Heart left ventricle (tissue), 13 donors: ENCODE measurements at regions not wholly inside any gene's neighbourhood (a gene's known extent, or its start where the extent isn't known, plus 50 kb on each side); places are given as distances from the start of the nearest gene placed in this dataset.

ENCODE experiments used
- POLR2A ChIP-seq, 2 donors: fragments of 450-650 bp; IDR thresholded peaks; one replicate each; pipeline ENCODE4 v1.6.1; 2017; ENCODE audit warnings: antibody characterized with exemption in 2 of 2, mild to moderate bottlenecking in 2 of 2, moderate library complexity in 2 of 2
- TF ChIP-seq, protein P1 (sequence below), 12 donors: fragments of 200-600 bp; sonication (generic) in 4 of 12; IDR thresholded peaks; one replicate each; pipeline versions ENCODE4 v1.5.0 to v1.8.0; 2018 to 2022; ENCODE audit warnings: antibody characterized with exemption in 12 of 12, mild to moderate bottlenecking in 5 of 12
- donor health status: ischemic (EF 13 %, LVEDD 7.1; RV severe dilation, severe dysfunction).
- donor health status: DM: no; HTN: yes; CAD: no.
- donor health status: DM: no; HTN: no; CAD: no.
- donor health status: ischemic (EF 25% LVEDD 6.9; RV normal size, moderate dysfunction).
- donor health status: ischemic (EF 25% LVEDD 5.7; RV mildly dilated, moderate dysfunction).
- donor health status: ischemic (EF 35%, LVEDD 5.7; RV mildly dilated, moderate dysfunction).
- donor health status: nonischemic (EF 11% LVEDD 7.7; RV severe dilation, severe dysfunction).
- donor health status: DM: yes; HTN: yes; CAD: no.
- donor health status: PGD.
- donor health status: ischemic (EF 29% LVEDD 5.4; RV normal size, mild dysfunction).
- donor health status: nonischemic (EF 23%, LVEDD 6.1; RV moderate dilation, normal function).

DNA sequence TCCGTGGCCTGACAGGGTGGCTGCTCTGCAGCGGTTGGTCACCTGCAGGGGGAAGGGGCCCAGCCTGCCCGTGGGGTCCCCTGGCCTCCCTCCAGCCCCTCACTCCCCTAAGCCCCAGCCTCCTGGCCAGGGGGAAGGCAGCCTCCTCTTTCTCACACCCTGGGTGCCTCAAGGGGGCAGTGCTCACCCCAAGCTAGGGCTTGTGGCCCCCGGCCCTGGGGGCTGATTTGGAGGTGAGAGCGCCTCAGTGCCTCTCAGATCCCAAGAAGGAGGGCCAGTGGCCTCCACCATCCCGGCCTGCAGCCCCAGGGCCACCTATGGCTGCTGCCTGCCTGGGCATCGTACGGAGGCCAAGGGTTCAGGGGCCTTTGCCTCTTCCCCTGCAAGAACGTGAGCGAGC is 66.4 kb upstream of the TTC34 start:
- TF ChIP-seq, protein P1, sequence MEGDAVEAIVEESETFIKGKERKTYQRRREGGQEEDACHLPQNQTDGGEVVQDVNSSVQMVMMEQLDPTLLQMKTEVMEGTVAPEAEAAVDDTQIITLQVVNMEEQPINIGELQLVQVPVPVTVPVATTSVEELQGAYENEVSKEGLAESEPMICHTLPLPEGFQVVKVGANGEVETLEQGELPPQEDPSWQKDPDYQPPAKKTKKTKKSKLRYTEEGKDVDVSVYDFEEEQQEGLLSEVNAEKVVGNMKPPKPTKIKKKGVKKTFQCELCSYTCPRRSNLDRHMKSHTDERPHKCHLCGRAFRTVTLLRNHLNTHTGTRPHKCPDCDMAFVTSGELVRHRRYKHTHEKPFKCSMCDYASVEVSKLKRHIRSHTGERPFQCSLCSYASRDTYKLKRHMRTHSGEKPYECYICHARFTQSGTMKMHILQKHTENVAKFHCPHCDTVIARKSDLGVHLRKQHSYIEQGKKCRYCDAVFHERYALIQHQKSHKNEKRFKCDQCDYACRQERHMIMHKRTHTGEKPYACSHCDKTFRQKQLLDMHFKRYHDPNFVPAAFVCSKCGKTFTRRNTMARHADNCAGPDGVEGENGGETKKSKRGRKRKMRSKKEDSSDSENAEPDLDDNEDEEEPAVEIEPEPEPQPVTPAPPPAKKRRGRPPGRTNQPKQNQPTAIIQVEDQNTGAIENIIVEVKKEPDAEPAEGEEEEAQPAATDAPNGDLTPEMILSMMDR (IDR thresholded peaks at IDR 0.05): no peak
- no peak for TF ChIP-seq POLR2A (IDR thresholded peaks at IDR 0.05)
